ENCODE measurements at regions not wholly inside any gene's neighbourhood (a gene's known extent, or its start where the extent isn't known, plus 50 kb on each side); places are given as distances from the start of the nearest gene placed in this dataset.

- H3K36me3 ChIP-seq (ENCODE audit: control insufficient read depth, insufficient read depth, low read length), result no peaks in the 10 kb centered on the region
- H2BK120ac ChIP-seq (ENCODE audit: low read depth, low read length), result no peak overlapping the region
- H3K27ac ChIP-seq (ENCODE audit: insufficient read depth, low read length), result no peak overlapping the region
- in situ Hi-C loops (cut with MboI; ENCODE audit: low sequenced_read_pairs), result no loop called here
- H3K4me2 ChIP-seq (ENCODE audit: low read depth, low read length), result no peak overlapping the region
- H4K5ac ChIP-seq (ENCODE audit: low read depth, low read length), result no peak overlapping the region
- no peak overlapping the region for H3K23ac ChIP-seq (ENCODE audit: low read depth, low read length)
- dilution Hi-C loops (cut with HindIII; ENCODE audit: low sequenced_read_pairs, unreplicated experiment), result no loop called here
- no peaks in the 10 kb centered on the region for H3K27me3 ChIP-seq (ENCODE audit: control insufficient read depth, insufficient read depth, low read length)
- H4K20me1 ChIP-seq (ENCODE audit: insufficient read depth, low read length), result no peaks in the 10 kb centered on the region
- no peak overlapping the region for H2BK5ac ChIP-seq (ENCODE audit: low read depth, low read length, poor library complexity, severe bottlenecking)
- no peak overlapping the region for H3K4ac ChIP-seq (ENCODE audit: low read depth, low read length)
- ATAC-seq (ENCODE audit: low read depth) (no peak), DNase-seq (no peak)
- H3K9me1 ChIP-seq (ENCODE audit: insufficient read depth, low read length), result no peaks in the 10 kb centered on the region
- no peak overlapping the region for H3K56ac ChIP-seq (ENCODE audit: extremely low read depth, insufficient read depth, low read length)
- no peak overlapping the region for H2AK5ac ChIP-seq (ENCODE audit: low read depth, low read length)
- H2BK15ac ChIP-seq (ENCODE audit: low read depth, low read length), result no peak overlapping the region
- H2AFZ ChIP-seq (replicated peaks; ENCODE audit: low read length, poor library complexity), result no peak overlapping the region
- H3K9ac ChIP-seq (ENCODE audit: low read depth, low read length), result no peak overlapping the region
- H3K79me1 ChIP-seq (ENCODE audit: low read depth in 1 of 2, low read length in 2 of 2), result no peaks in the 10 kb centered on the region
- BruUV-seq (replicated peaks), result no TSS peak
- H3K4me3 ChIP-seq (ENCODE audit: insufficient read depth, low read depth, low read length), result no peak overlapping the region
- WGBS, 2 experiments (ENCODE audit: extremely low coverage in 2 of 2, insufficient read length in 1 of 2), result no CpG with 5 or more reads among the region's 3 CpGs
- ChIA-PET CTCF (interaction anchor here (0.8 to 1.9 kb wide), 2 partner anchors 13 to 17 kb away, joined by 4 read pairs; no protein-coding TSS in a partner anchor), POLR2A (ENCODE audit: unreplicated experiment) (no interaction called here)
- H3K4me1 ChIP-seq (ENCODE audit: control insufficient read depth, insufficient read depth, low read length), result no peaks in the 10 kb centered on the region
- no peak overlapping the region for H3K14ac ChIP-seq (replicated peaks; ENCODE audit: low read depth, low read length)
- no peak overlapping the region for H2BK20ac ChIP-seq (ENCODE audit: low read depth, low read length)
- intact Hi-C loops (cut with micrococcal nuclease), result no loop called here
- no peak overlapping the region for H2AK9ac ChIP-seq (replicated peaks; ENCODE audit: low read depth, low read length, poor library complexity)
- TF ChIP-seq USF2 (IDR thresholded peaks at IDR 0.05; ENCODE audit: low read depth, low read length) (no peak), MAZ (IDR thresholded peaks at IDR 0.05; ENCODE audit: borderline replicate concordance, low read depth, low read length) (no peak), RCOR1 (IDR thresholded peaks at IDR 0.05; ENCODE audit: insufficient replicate concordance, low read length) (no peak), FOS (IDR thresholded peaks at IDR 0.05; ENCODE audit: low read depth, low read length) (no peak), NFE2L2 (IDR thresholded peaks at IDR 0.05; ENCODE audit: low read depth, low read length) (no peak)
- H3K9me3 ChIP-seq (ENCODE audit: control insufficient read depth, insufficient read depth, low read length), result no peaks in the 10 kb centered on the region
- no peak overlapping the region for H4K91ac ChIP-seq (ENCODE audit: insufficient read depth, low read depth, low read length)
- H4K8ac ChIP-seq (ENCODE audit: low read depth in 2 of 2, low read length in 2 of 2), result no peak overlapping the region
- H3K18ac ChIP-seq (ENCODE audit: low read depth, low read length), result no peak overlapping the region
Observed at GRCh38 chr5:114206640-114207039, 155.2 kb upstream of the KCNN2 start.
